Stomach (tissue), 4 donors: ENCODE measurements at regions not wholly inside any gene's neighbourhood (a gene's known extent, or its start where the extent isn't known, plus 50 kb on each side); places are given as distances from the start of the nearest gene placed in this dataset.

ENCODE experiments used
- EP300 ChIP-seq: sonication (generic); formaldehyde crosslinking; IDR thresholded peaks from one replicate; pipeline ENCODE4 v1.6.1; 2017; ENCODE audit warnings: antibody characterized with exemption
- POLR2A ChIP-seq, 4 donors: fragments of 450-650 bp; IDR thresholded peaks; one replicate each; pipeline ENCODE4 v1.6.1; 2016; ENCODE audit warnings: antibody characterized with exemption in 4 of 4, control low read depth in 2 of 4, mild to moderate bottlenecking in 1 of 4, moderate library complexity in 1 of 4
- POLR2AphosphoS5 ChIP-seq, 3 donors: sonication (generic); formaldehyde crosslinking; IDR thresholded peaks; one replicate each; pipeline ENCODE4 v1.6.1; 2016; ENCODE audit warnings: antibody characterized with exemption in 3 of 3
- TF ChIP-seq, protein P1 (sequence below), 7 experiments: fragments of 450-650 bp in 4 of 7; fragments of 200-600 bp in 3 of 7; sonication (generic) in 3 of 7; IDR thresholded peaks; one replicate each; pipeline ENCODE4 v1.5.1; 2016 to 2019; ENCODE audit warnings: antibody characterized with exemption in 7 of 7, control low read depth in 2 of 7, mild to moderate bottlenecking in 1 of 7

DNA sequence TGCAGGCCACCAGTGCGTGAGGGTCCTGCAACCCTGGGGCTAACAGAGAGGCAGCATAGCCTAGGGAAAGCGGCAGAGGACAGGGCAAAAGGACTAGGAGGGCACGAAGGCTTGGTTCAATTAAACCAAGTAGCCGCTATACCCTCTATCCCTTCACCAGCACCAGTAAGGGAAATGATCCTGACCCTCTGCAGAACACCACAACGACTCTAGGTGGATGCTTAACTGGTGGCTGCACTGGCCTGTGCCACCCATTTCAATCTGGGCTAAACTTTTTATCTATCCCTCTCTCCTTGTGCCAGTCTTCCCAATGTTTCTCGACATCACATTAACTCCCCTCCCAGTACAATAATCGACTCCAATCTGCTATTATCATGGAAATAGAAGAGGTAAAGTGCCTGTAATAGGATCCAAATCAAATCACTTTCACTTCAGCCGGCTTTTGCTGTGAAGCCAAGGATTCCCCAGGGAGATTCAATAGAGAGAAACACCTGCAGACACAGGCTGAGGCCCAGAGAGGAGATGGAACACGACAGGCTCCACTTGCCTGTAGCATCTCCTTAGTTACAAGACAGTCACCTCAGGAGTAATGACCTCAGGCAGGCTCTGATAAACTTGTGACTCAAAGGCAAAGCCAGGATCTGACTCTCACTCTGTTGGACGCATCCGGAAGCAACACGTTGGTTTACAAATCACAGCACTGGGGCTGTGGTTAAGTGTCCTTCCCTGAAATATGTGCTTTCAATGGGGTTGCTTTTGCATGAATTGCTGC lies 791.6 kb upstream of the ARRDC4 start:
- TF ChIP-seq, protein P1, sequence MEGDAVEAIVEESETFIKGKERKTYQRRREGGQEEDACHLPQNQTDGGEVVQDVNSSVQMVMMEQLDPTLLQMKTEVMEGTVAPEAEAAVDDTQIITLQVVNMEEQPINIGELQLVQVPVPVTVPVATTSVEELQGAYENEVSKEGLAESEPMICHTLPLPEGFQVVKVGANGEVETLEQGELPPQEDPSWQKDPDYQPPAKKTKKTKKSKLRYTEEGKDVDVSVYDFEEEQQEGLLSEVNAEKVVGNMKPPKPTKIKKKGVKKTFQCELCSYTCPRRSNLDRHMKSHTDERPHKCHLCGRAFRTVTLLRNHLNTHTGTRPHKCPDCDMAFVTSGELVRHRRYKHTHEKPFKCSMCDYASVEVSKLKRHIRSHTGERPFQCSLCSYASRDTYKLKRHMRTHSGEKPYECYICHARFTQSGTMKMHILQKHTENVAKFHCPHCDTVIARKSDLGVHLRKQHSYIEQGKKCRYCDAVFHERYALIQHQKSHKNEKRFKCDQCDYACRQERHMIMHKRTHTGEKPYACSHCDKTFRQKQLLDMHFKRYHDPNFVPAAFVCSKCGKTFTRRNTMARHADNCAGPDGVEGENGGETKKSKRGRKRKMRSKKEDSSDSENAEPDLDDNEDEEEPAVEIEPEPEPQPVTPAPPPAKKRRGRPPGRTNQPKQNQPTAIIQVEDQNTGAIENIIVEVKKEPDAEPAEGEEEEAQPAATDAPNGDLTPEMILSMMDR (IDR thresholded peaks at IDR 0.05) = no peak
- TF ChIP-seq POLR2A (IDR thresholded peaks at IDR 0.05) = no peak
- TF ChIP-seq EP300 = no peak
- TF ChIP-seq POLR2AphosphoS5 (IDR thresholded peaks at IDR 0.05) = no peak
